ENCODE measurements at regions not wholly inside any gene's neighbourhood (a gene's known extent, or its start where the extent isn't known, plus 50 kb on each side); places are given as distances from the start of the nearest gene placed in this dataset.

DNA sequence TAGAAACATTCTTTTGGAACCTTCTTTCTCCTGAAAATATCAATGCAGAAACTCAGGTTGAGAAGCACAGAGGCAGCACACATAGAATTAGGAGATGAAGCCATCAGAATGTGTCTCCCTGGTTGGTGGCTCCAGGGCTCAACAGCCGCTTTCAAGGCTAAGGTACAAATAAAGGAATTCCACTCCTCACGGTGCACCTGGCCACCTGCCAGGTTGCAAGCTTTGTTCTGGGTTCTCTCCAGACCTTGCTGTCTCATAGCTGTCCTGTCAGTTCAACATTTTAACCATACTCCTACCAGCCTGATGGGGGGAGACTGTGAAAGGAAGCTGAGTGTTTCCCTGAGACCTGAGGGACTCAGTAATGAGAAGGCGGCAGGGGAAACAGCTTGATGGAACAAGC lies 96.3 kb upstream of the HPF1 start:
- Histone ChIP-seq H4K5ac (ENCODE audit: insufficient read length, low read depth, low read length) (no peak overlapping the region), H3K79me2 (ENCODE audit: control insufficient read depth in 1 of 2, insufficient read depth in 2 of 2, low read length in 2 of 2) (no peaks in the 10 kb centered on the region)
- no peak for TF ChIP-seq SIRT6 (IDR thresholded peaks at IDR 0.05; ENCODE audit: low read length)
- no peak for TF ChIP-seq NRF1 (IDR thresholded peaks at IDR 0.05; ENCODE audit: low read depth, low read length)
- no peak for TF ChIP-seq CHD2 (IDR thresholded peaks at IDR 0.05; ENCODE audit: low read length)
- no peak for TF ChIP-seq SIN3A (conservative IDR thresholded peaks at IDR 0.05 in 1 of 2, IDR thresholded peaks at IDR 0.05 in 1 of 2; ENCODE audit: low read depth in 1 of 2, low read length in 2 of 2)

More for the DNA sequence above, 96.3 kb upstream of the HPF1 start:
- Histone ChIP-seq H3K14ac (ENCODE audit: insufficient read length) (no peak overlapping the region), H3K18ac (ENCODE audit: extremely low read depth, low read length) (no peak overlapping the region), H2AFZ (ENCODE audit: low read length) (no peak overlapping the region), H3K4me2 (ENCODE audit: insufficient read depth in 1 of 2, low read depth in 2 of 2, low read length in 2 of 2) (no peak overlapping the region), H4K20me1 (replicated peaks in 1 of 2; ENCODE audit: control insufficient read depth in 1 of 2, insufficient read depth in 2 of 2, low read length in 2 of 2) (no peaks in the 10 kb centered on the region), H3K4ac (replicated peaks; ENCODE audit: insufficient read length, low read depth, low read length) (no peak overlapping the region), H2BK15ac (ENCODE audit: low read length) (no peak overlapping the region), H2BK20ac (ENCODE audit: low read length) (no peak overlapping the region), H2AK5ac (ENCODE audit: low read depth, low read length) (no peak overlapping the region), H3K9ac (replicated peaks in 1 of 4; ENCODE audit: extremely low read depth in 1 of 4, low read depth in 3 of 4, low read length in 3 of 4) (no peak overlapping the region), H3K56ac (replicated peaks; ENCODE audit: insufficient read length, low read depth, low read length) (no peak overlapping the region), H3K23ac (ENCODE audit: insufficient read length) (no peak overlapping the region), H3K4me1 (replicated peaks in 1 of 4; ENCODE audit: control insufficient read depth in 3 of 4, insufficient read depth in 4 of 4, low read length in 3 of 4) (no peaks in the 10 kb centered on the region), H4K91ac (replicated peaks; ENCODE audit: insufficient read length, low read length) (no peak overlapping the region), H3K9me3 (ENCODE audit: insufficient read depth in 2 of 2, low read depth in 1 of 2, low read length in 1 of 2) (0 out of 4 replicates have a peak, but pooled peaks cover 0 to 3% of the 10 kb centered on the region in 2 experiments), H3K4me3 (ENCODE audit: extremely low read depth in 1 of 4, insufficient read depth in 2 of 4, low read depth in 3 of 4, low read length in 4 of 4) (no peak overlapping the region), H2BK5ac (ENCODE audit: low read depth, low read length) (no peak overlapping the region), H2BK120ac (replicated peaks; ENCODE audit: low read depth, low read length) (no peak overlapping the region), H3K27me3 (replicated peaks in 1 of 4; ENCODE audit: control insufficient read depth in 3 of 4, extremely low read depth in 1 of 4, insufficient read depth in 3 of 4, low read length in 3 of 4) (no peaks in the 10 kb centered on the region), H3K79me1 (ENCODE audit: low read depth, low read length) (no peaks in the 10 kb centered on the region), H2BK12ac (ENCODE audit: low read depth, low read length) (no peak overlapping the region), H3K27ac (ENCODE audit: low read depth, low read length) (no peak overlapping the region), H3K23me2 (ENCODE audit: low read depth, low read length) (no peaks in the 10 kb centered on the region), H4K8ac (ENCODE audit: extremely low read depth, insufficient read depth, low read length) (no peak overlapping the region), H3K36me3 (ENCODE audit: control insufficient read depth in 2 of 4, insufficient read depth in 4 of 4, low read length in 3 of 4) (no peaks in the 10 kb centered on the region)
- POLR2A ChIA-PET (ENCODE audit: partially characterized antibody), result no interaction called here
- DNase-seq (ENCODE audit: low read depth in 1 of 2, low spot score in 2 of 2) (no peak), FAIRE-seq (no peak)
- WGBS, 2 experiments (ENCODE audit: extremely low coverage in 1 of 2, insufficient coverage in 1 of 2, insufficient read length in 1 of 2, insufficient replicate concordance in 2 of 2, low coverage in 1 of 2, low lambda C conversion rate in 2 of 2, missing lambda C conversion rate in 1 of 2), result 81% methylated on average over 3 of the region's 3 CpGs; no CpG with 5 or more reads in 1 of the 2 experiments
- CTCF ChIA-PET (ENCODE audit: partially characterized antibody), result interaction anchor here (1.4 kb wide), 1 partner anchor 44 kb away, joined by 7 read pairs; no protein-coding TSS in a partner anchor

All from H1 (cell line).